ENCODE measurements at regions not wholly inside any gene's neighbourhood (a gene's known extent, or its start where the extent isn't known, plus 50 kb on each side); places are given as distances from the start of the nearest gene placed in this dataset.

- TF ChIP-seq CTCF (conservative IDR thresholded peaks at IDR 0.05; ENCODE audit: low read length) (no peak), EZH2phosphoT487 (IDR thresholded peaks at IDR 0.05; ENCODE audit: borderline replicate concordance, low read depth, low read length) (no peak)
Measured at GRCh38 chr19:30739394-30739793, 367.2 kb downstream of the ZNF536 start.
